ENCODE measurements at regions not wholly inside any gene's neighbourhood (a gene's known extent, or its start where the extent isn't known, plus 50 kb on each side); places are given as distances from the start of the nearest gene placed in this dataset.

DNA sequence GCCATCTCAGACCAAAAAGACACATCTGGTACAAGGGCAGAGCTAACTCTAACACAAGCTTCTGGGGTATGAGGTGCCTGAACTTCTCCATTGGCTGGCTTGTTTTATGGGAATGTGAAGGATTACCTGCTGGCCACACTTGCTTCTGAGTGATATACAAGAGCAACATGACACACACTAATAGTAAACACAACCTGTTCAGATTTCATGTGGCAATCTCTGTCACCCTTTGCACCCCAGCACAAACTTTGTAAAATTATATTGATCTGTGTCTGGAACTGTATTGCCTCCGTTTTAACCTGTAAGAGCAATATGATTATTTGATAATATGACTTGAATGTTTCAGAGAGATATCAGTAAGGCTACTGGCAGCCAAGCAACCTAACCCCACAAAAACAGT, 276.7 kb downstream of the CCDC85A start:
- Histone ChIP-seq H3K36me3 (replicated peaks in 1 of 2) (no peaks in the 10 kb centered on the region), H3K27me3 (no peaks in the 10 kb centered on the region), H3K4me1 (replicated peaks in 1 of 2) (no peaks in the 10 kb centered on the region), H3K27ac (no peak overlapping the region), H3K9me3 (replicated peaks in 1 of 3) (no peaks in the 10 kb centered on the region), H3K4me3 (no peak overlapping the region)
- TF ChIP-seq, protein P1, sequence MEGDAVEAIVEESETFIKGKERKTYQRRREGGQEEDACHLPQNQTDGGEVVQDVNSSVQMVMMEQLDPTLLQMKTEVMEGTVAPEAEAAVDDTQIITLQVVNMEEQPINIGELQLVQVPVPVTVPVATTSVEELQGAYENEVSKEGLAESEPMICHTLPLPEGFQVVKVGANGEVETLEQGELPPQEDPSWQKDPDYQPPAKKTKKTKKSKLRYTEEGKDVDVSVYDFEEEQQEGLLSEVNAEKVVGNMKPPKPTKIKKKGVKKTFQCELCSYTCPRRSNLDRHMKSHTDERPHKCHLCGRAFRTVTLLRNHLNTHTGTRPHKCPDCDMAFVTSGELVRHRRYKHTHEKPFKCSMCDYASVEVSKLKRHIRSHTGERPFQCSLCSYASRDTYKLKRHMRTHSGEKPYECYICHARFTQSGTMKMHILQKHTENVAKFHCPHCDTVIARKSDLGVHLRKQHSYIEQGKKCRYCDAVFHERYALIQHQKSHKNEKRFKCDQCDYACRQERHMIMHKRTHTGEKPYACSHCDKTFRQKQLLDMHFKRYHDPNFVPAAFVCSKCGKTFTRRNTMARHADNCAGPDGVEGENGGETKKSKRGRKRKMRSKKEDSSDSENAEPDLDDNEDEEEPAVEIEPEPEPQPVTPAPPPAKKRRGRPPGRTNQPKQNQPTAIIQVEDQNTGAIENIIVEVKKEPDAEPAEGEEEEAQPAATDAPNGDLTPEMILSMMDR (IDR thresholded peaks at IDR 0.05): no peak
- TF ChIP-seq POLR2A (IDR thresholded peaks at IDR 0.05): no peak
- intact Hi-C loops (cut with DNase I): no loop called here
- 48 to 57% (median 55%) methylated on average over 1 of the region's 1 CpG for WGBS, 4 donors
- no peak for DNase-seq

- Histone ChIP-seq H3K36me3 (replicated peaks in 1 of 2) (no peaks in the 10 kb centered on the region), H3K9me3 (replicated peaks in 1 of 3) (no peaks in the 10 kb centered on the region), H3K27me3 (no peaks in the 10 kb centered on the region), H3K4me3 (no peak overlapping the region), H3K4me1 (replicated peaks in 1 of 2) (no peaks in the 10 kb centered on the region), H3K27ac (no peak overlapping the region)
- DNase-seq: no peak
- WGBS, 4 donors: 57 to 84% (median 76%) methylated on average over 3 of the region's 3 CpGs; no CpG with 5 or more reads in 1 of the 4 donors
- intact Hi-C loops (cut with DNase I): no loop called here
- TF ChIP-seq, protein P1 (IDR thresholded peaks at IDR 0.05): no peak
- TF ChIP-seq POLR2A (IDR thresholded peaks at IDR 0.05): no peak
These were observed 280.3 kb downstream of the CCDC85A start for GRCh38 chr2:56464066-56464465.

- no peaks in the 10 kb centered on the region for H3K9me3 ChIP-seq (replicated peaks in 1 of 3)
- TF ChIP-seq, protein P1 (IDR thresholded peaks at IDR 0.05): no peak
- TF ChIP-seq POLR2A (IDR thresholded peaks at IDR 0.05): no peak
- H3K4me3 ChIP-seq: no peak overlapping the region
- H3K27me3 ChIP-seq: no peaks in the 10 kb centered on the region
- DNase-seq: no peak
- no peak overlapping the region for H3K27ac ChIP-seq
- 72 to 93% (median 84%) methylated on average over 2 of the region's 2 CpGs for WGBS, 4 donors
- no peaks in the 10 kb centered on the region for H3K36me3 ChIP-seq (replicated peaks in 1 of 2)
- intact Hi-C loops (cut with DNase I): no loop called here
- no peaks in the 10 kb centered on the region for H3K4me1 ChIP-seq (replicated peaks in 1 of 2)
These were observed 280.8 kb downstream of the CCDC85A start for GRCh38 chr2:56464613-56465012.

DNA sequence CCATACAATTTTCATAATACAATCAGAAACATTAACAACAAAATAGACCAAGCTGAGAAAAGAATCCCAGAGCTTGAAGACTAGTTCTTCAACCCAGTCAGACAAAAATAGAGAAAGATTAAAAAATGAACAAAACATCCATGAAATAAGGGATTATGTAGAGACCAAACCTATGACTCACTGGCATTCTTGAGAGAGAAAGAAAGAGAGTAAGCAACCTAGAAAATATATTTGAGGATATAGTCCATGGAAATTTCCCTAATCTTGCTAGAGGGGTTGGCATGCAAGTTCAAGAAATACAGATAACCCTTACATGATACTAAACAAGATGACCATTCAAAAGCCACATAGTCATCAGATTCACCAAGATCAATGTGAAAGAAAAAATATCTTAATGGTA, 281.7 kb downstream of the CCDC85A start:
- Histone ChIP-seq H3K27me3 (no peaks in the 10 kb centered on the region), H3K4me1 (replicated peaks in 1 of 2) (no peaks in the 10 kb centered on the region), H3K27ac (no peak overlapping the region), H3K9me3 (replicated peaks in 1 of 3) (no peaks in the 10 kb centered on the region), H3K36me3 (replicated peaks in 1 of 2) (no peaks in the 10 kb centered on the region), H3K4me3 (no peak overlapping the region)
- intact Hi-C loops (cut with DNase I): no loop called here
- no peak for DNase-seq
- TF ChIP-seq POLR2A (IDR thresholded peaks at IDR 0.05): no peak
- TF ChIP-seq, protein P1 (IDR thresholded peaks at IDR 0.05): no peak
